RWPE2 (cell line): ENCODE measurements at regions not wholly inside any gene's neighbourhood (a gene's known extent, or its start where the extent isn't known, plus 50 kb on each side); places are given as distances from the start of the nearest gene placed in this dataset.

ENCODE experiments used
- ATAC-seq: fragments of 200-7000 bp; cut with Tn5 transposase; 3 replicates; pipeline ENCODE4 v1.9.1; 2021; ENCODE audit warnings: low read depth
- DNase-seq: peaks from one replicate; pipeline ENCODE4 v3.0.0-alpha.2; 2020; ENCODE audit warnings: low spot score
- H3K27ac ChIP-seq: fragments of 450-650 bp; 2 replicates; pipeline ENCODE4 v1.5.1; 2017; ENCODE audit warnings: mild to moderate bottlenecking; ENCODE audit not compliant: poor library complexity, severe bottlenecking
- H3K27me3 ChIP-seq: fragments of 250-450 bp; sonication (Bioruptor Pico); 2 replicates; pipeline ENCODE4 v1.5.1; 2021; ENCODE audit warnings: mild to moderate bottlenecking, moderate library complexity; ENCODE audit not compliant: insufficient read depth, poor library complexity, severe bottlenecking
- H3K36me3 ChIP-seq: fragments of 250-450 bp; sonication (Bioruptor Pico); 2 replicates; pipeline ENCODE4 v1.5.1; 2020; ENCODE audit warnings: low read depth, mild to moderate bottlenecking, moderate library complexity
- H3K4me1 ChIP-seq: fragments of 250-450 bp; sonication (Bioruptor Pico); 2 replicates; pipeline ENCODE4 v1.5.1; 2021; ENCODE audit warnings: mild to moderate bottlenecking, moderate library complexity; ENCODE audit not compliant: insufficient read depth, poor library complexity, severe bottlenecking
- H3K4me3 ChIP-seq: fragments of 250-450 bp; sonication (Bioruptor Pico); 2 replicates; pipeline ENCODE4 v1.5.1; 2021; ENCODE audit warnings: mild to moderate bottlenecking, moderate library complexity; ENCODE audit not compliant: severe bottlenecking
- H3K9me3 ChIP-seq: fragments of 250-450 bp; sonication (Bioruptor Pico); 2 replicates; pipeline ENCODE4 v1.5.1; 2021; ENCODE audit warnings: mild to moderate bottlenecking, moderate library complexity; ENCODE audit not compliant: severe bottlenecking
- TF ChIP-seq, protein P1 (sequence below): fragments of 450-650 bp; IDR thresholded peaks from one replicate; pipeline ENCODE4 v1.5.1; 2017; ENCODE audit warnings: mild to moderate bottlenecking, moderate library complexity; ENCODE audit not compliant: poor library complexity, severe bottlenecking

DNA sequence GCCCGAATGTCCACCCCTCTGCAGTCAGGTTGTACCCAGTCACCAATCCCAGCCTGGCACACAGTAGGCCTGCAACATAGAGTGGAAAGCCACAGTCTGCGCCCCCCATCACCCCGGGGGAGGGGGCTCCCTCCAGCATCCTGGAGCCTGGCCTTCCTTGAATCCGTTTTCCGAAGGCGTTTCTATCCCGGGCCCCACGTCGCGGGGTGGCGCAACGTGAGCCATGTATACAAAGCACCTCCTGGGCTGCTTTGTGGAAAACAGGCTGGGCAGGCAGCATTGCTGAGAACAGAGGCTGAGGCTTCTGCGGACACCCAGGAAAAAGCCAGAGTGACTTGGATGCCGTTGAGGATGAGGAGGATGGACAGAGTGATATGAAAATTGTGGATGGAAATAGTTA, 103.3 kb upstream of the USP29 start:
- TF ChIP-seq, protein P1, sequence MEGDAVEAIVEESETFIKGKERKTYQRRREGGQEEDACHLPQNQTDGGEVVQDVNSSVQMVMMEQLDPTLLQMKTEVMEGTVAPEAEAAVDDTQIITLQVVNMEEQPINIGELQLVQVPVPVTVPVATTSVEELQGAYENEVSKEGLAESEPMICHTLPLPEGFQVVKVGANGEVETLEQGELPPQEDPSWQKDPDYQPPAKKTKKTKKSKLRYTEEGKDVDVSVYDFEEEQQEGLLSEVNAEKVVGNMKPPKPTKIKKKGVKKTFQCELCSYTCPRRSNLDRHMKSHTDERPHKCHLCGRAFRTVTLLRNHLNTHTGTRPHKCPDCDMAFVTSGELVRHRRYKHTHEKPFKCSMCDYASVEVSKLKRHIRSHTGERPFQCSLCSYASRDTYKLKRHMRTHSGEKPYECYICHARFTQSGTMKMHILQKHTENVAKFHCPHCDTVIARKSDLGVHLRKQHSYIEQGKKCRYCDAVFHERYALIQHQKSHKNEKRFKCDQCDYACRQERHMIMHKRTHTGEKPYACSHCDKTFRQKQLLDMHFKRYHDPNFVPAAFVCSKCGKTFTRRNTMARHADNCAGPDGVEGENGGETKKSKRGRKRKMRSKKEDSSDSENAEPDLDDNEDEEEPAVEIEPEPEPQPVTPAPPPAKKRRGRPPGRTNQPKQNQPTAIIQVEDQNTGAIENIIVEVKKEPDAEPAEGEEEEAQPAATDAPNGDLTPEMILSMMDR, result no peak
- DNase-seq (no peak), ATAC-seq (no peak)
- Histone ChIP-seq H3K27me3 (no peaks in the 10 kb centered on the region), H3K4me1 (no peaks in the 10 kb centered on the region), H3K27ac (no peak overlapping the region), H3K9me3 (peaks cover 4% of the 10 kb centered on the region), H3K36me3 (no peaks in the 10 kb centered on the region), H3K4me3 (no peak overlapping the region)

GRCh38 chr19:57025491-57025890, 94.3 kb upstream of the USP29 start:
- no peaks in the 10 kb centered on the region for H3K36me3 ChIP-seq
- no peak overlapping the region for H3K27ac ChIP-seq
- ATAC-seq, result no peak
- H3K4me3 ChIP-seq, result no peak overlapping the region
- TF ChIP-seq, protein P1, result no peak
- no peaks in the 10 kb centered on the region for H3K27me3 ChIP-seq
- no peak for DNase-seq
- no peaks in the 10 kb centered on the region for H3K4me1 ChIP-seq
- no peaks in the 10 kb centered on the region for H3K9me3 ChIP-seq

- Histone ChIP-seq H3K4me1 (no peaks in the 10 kb centered on the region), H3K36me3 (no peaks in the 10 kb centered on the region), H3K27ac (no peak overlapping the region), H3K4me3 (no peak overlapping the region), H3K9me3 (no peaks in the 10 kb centered on the region), H3K27me3 (no peaks in the 10 kb centered on the region)
- ATAC-seq, result no peak
- no peak for DNase-seq
- TF ChIP-seq, protein P1, result no peak
These were observed 93.3 kb upstream of the USP29 start for GRCh38 chr19:57026476-57026875.

DNA sequence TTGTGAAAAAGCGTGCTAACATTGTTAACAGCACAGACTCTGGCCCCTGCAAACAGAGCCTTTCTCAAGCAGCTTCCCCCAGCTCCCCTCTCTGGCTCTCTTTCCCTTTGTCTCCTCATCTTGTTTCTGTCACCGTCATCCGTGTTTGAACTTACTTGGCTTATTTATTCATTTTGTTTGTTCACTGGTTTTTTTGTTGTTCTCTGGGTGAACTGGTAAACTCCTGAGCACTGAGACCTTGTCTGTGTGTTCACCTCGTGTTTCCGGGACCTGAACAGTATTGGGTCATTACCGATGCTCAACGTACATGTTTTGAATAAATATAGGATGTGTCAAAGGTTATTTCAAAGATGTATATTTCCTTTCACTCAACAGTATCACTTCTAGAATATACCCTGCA, 92.4 kb upstream of the USP29 start:
- Histone ChIP-seq H3K4me1 (no peaks in the 10 kb centered on the region), H3K27ac (no peak overlapping the region), H3K36me3 (no peaks in the 10 kb centered on the region), H3K27me3 (no peaks in the 10 kb centered on the region), H3K9me3 (no peaks in the 10 kb centered on the region), H3K4me3 (no peak overlapping the region)
- DNase-seq (no peak), ATAC-seq (no peak)
- TF ChIP-seq, protein P1, result no peak

- H3K36me3 ChIP-seq, result no peaks in the 10 kb centered on the region
- DNase-seq (no peak), ATAC-seq (no peak)
- no peaks in the 10 kb centered on the region for H3K9me3 ChIP-seq
- H3K4me3 ChIP-seq, result no peak overlapping the region
- no peak overlapping the region for H3K27ac ChIP-seq
- H3K4me1 ChIP-seq, result no peaks in the 10 kb centered on the region
- TF ChIP-seq, protein P1, result no peak
- no peaks in the 10 kb centered on the region for H3K27me3 ChIP-seq
These were observed 90.8 kb upstream of the USP29 start for GRCh38 chr19:57028804-57029525.
